ENCODE measurements at regions not wholly inside any gene's neighbourhood (a gene's known extent, or its start where the extent isn't known, plus 50 kb on each side); places are given as distances from the start of the nearest gene placed in this dataset.

DNA sequence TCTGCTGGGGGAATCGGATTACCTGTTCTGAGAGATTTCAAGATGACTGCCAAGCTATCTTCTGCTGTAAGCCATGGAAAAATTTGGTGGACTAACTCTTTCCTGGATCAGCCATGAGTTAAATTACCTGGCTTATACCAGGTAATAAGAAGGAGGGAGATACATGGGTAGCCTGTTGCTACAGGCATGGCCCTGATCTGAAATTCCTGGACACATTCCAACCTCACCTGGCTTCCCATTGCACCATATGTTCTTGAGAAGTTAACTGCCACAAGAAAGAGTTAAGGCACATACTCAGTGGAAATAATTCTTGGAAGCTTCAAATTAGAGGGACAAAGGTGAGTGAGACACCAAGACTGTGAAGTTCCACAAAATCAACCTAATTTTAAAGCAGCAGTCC is 371.3 kb downstream of the ACTL7B start:
- TF ChIP-seq, protein P1, sequence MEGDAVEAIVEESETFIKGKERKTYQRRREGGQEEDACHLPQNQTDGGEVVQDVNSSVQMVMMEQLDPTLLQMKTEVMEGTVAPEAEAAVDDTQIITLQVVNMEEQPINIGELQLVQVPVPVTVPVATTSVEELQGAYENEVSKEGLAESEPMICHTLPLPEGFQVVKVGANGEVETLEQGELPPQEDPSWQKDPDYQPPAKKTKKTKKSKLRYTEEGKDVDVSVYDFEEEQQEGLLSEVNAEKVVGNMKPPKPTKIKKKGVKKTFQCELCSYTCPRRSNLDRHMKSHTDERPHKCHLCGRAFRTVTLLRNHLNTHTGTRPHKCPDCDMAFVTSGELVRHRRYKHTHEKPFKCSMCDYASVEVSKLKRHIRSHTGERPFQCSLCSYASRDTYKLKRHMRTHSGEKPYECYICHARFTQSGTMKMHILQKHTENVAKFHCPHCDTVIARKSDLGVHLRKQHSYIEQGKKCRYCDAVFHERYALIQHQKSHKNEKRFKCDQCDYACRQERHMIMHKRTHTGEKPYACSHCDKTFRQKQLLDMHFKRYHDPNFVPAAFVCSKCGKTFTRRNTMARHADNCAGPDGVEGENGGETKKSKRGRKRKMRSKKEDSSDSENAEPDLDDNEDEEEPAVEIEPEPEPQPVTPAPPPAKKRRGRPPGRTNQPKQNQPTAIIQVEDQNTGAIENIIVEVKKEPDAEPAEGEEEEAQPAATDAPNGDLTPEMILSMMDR (IDR thresholded peaks at IDR 0.05; ENCODE audit: extremely low read depth, missing control alignments), result no peak
- DNase-seq (ENCODE audit: low spot score), result no peak

DNA sequence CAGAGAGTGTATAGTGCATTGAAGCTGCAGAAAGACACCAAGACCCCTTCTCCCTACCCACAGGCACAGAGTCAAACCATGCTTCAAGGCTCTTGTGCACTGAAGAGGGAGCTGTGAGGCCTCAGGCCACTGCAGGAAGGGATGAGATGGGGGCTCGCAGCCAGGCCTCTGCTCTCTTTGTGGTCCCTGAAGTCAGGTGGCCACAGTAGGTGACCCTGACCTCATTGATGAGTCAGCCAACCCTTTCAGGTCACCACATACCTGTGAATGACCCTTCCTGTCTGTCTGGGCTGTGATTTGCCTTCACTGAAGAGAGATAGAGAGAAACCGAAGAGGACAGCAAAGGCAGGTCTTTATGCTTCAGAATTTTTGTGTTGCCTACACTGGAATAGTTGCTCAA is 372.1 kb downstream of the ACTL7B start:
- TF ChIP-seq, protein P1 (IDR thresholded peaks at IDR 0.05; ENCODE audit: extremely low read depth, missing control alignments), result no peak
- DNase-seq (ENCODE audit: low spot score), result no peak

DNA sequence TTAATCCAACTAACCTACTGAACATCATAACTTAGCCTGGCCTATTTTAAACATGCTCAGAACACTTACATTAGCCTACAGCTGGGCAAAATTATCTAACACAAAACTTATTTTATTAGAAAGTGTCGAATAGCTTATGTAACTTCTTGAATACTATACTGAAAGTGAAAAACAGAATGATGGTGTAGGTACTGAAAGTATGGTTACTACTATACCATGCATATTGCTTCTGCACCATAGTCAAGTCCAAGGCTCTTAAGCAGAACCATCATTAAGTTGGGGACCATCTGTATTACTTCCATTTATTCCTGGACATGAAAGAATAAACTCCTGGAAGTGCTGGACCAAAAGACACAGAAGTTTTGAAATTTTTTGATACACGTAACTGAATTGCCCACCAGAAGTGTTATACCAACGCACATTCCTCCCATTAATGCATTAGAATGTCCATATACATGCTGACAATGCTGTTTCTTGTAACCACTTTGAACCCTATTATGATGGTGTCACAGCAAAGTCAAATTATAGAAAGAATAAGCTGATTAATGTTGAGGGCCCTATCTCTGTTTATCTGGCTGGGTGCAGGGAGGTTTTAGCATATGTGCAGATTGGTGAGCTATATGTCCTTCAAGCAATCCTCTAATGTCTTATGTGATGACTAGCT is 375.7 kb downstream of the ACTL7B start:
- DNase-seq (ENCODE audit: low spot score), result no peak
- TF ChIP-seq, protein P1 (IDR thresholded peaks at IDR 0.05; ENCODE audit: extremely low read depth, missing control alignments), result no peak

DNA sequence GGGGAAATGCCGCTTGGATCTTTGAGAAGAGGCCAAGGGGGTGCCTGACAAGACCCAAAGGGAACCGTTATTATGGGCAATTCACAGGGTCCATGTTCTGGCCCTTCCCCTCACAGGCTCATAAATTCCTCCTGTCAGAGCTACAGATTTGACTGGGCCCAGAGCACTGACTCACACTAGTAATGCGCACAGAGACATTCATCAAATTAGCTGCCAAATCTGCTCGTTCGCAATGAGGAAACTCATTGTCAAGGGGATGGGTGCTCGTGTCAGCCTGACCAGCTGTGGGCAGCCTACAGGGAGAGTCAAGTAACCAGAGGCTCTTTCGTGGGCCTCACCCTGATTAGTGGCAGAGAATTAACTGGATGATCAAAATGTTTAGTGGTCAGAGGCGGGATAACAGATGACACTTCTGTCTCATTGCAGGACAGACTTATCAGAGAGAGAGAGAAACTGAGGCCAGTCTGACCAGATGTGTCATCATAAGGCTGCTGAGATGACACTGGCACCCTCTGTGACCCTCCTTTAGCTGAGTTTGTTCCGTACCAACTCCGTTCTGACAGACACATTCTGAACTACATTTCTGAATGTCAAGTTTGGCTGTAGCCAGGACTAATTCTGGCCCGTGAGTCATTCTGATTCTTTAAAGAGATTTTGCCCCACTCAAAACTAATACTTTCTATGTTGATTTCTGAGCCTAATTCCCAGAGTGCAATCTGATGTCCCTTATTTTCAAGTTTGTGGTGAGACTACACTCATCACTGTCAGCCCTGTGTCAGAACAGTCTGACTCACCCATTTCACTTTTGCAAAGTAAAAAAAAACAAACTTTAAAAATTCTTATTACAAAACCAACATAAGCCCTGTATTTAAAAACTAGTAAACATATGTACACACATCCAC is 377.1 kb downstream of the ACTL7B start:
- no peak for DNase-seq (ENCODE audit: low spot score)
- TF ChIP-seq, protein P1 (IDR thresholded peaks at IDR 0.05; ENCODE audit: extremely low read depth, missing control alignments), result no peak

DNA sequence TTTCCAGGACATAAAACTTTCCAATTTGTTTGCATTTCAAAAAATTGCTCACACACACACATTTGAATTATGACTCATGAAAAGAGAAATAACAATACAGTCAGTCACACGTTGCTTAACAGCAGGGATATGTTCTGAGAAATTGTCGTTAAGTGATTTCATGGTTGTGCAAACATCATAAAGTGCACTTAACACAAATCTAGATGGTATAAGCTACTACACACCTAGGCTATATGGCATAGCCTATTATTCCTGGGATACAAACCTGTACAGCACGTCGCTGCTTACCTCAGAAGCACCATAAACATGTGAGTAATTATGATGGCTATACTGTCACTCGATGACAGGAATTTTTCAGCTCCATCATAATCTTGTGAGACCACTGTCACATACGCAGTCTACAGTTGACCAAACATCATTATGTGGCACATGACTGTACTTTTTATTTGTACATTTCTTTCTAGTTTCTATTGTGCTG is 378.2 kb downstream of the ACTL7B start:
- DNase-seq (ENCODE audit: low spot score), result no peak
- TF ChIP-seq, protein P1 (IDR thresholded peaks at IDR 0.05; ENCODE audit: extremely low read depth, missing control alignments), result no peak

DNA sequence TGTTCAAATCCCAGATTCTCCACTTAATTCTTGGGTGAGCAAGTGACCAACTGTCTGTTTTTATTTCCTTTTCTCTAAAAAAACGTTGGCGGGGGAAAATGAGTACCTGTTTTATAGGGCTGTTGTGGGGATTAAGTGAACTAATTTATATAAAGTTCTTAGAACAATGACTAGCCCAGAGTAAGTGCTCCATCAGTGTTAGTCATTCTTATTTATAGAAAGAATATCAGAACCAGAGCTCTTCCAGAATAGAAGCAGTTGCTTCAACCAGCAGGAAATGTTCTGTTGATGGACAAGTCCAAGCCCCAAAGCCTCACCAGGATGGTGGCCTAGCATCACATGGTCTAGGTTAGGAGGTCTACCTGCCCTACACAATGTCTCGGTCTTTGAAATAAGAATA is 379.2 kb downstream of the ACTL7B start:
- no peak for DNase-seq (ENCODE audit: low spot score)

More for the DNA sequence above, 379.2 kb downstream of the ACTL7B start:
- TF ChIP-seq, protein P1 (IDR thresholded peaks at IDR 0.05; ENCODE audit: extremely low read depth, missing control alignments), result no peak
